H1 (cell line): ENCODE measurements at regions not wholly inside any gene's neighbourhood (a gene's known extent, or its start where the extent isn't known, plus 50 kb on each side); places are given as distances from the start of the nearest gene placed in this dataset.

ENCODE experiments used
- ATF3 ChIP-seq: IDR thresholded peaks from 2 replicates; pipeline ENCODE4 v1.6.1; 2011; ENCODE audit warnings: low read depth, mild to moderate bottlenecking, low read length; ENCODE audit not compliant: insufficient read depth
- CHD1 ChIP-seq: IDR thresholded peaks from 2 replicates; pipeline ENCODE4 v1.6.1; 2012; ENCODE audit warnings: low read depth, low read length, improper control_type of control experiment
- EZH2 ChIP-seq: fragments of 200-600 bp; sonication (generic); IDR thresholded peaks from 2 replicates; pipeline ENCODE4 v1.7.1; 2012; ENCODE audit warnings: low read depth, mild to moderate bottlenecking, moderate library complexity, low read length, inconsistent platforms; ENCODE audit not compliant: severe bottlenecking
- POLR2A ChIP-seq, 2 experiments: IDR thresholded peaks; 1 replicate in 1 of 2; 2 replicates in 1 of 2; pipeline ENCODE4 v1.6.1; 2011; ENCODE audit warnings: low read depth in 2 of 2, low read length in 2 of 2, mild to moderate bottlenecking in 2 of 2; ENCODE audit errors: control extremely low read depth in 1 of 2
- SP1 ChIP-seq: IDR thresholded peaks from 2 replicates; pipeline ENCODE4 v1.6.1; 2011; ENCODE audit warnings: low read depth, low read length
- TAF1 ChIP-seq: IDR thresholded peaks from 2 replicates; pipeline ENCODE4 v1.6.1; 2011; ENCODE audit warnings: mild to moderate bottlenecking, low read depth, low read length
- TF ChIP-seq, protein P1 (sequence below): IDR thresholded peaks from 2 replicates; pipeline ENCODE4 v1.6.1; 2012; ENCODE audit warnings: inconsistent platforms
- TF ChIP-seq, protein P2 (sequence below), 3 experiments: IDR thresholded peaks; 1 replicate in 2 of 3; 2 replicates in 1 of 3; pipeline versions ENCODE4 v1.5.1 to v1.6.1; 2011; ENCODE audit warnings: low read length in 3 of 3, mild to moderate bottlenecking in 3 of 3, inconsistent platforms in 2 of 3, low read depth in 1 of 3, moderate library complexity in 1 of 3; ENCODE audit not compliant: insufficient read depth in 1 of 3; ENCODE audit errors: control extremely low read depth in 1 of 3

- TF ChIP-seq CHD1: no peak
- TF ChIP-seq, protein P1, sequence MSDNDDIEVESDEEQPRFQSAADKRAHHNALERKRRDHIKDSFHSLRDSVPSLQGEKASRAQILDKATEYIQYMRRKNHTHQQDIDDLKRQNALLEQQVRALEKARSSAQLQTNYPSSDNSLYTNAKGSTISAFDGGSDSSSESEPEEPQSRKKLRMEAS: no peak
- TF ChIP-seq ATF3: no peak
- TF ChIP-seq, protein P2, sequence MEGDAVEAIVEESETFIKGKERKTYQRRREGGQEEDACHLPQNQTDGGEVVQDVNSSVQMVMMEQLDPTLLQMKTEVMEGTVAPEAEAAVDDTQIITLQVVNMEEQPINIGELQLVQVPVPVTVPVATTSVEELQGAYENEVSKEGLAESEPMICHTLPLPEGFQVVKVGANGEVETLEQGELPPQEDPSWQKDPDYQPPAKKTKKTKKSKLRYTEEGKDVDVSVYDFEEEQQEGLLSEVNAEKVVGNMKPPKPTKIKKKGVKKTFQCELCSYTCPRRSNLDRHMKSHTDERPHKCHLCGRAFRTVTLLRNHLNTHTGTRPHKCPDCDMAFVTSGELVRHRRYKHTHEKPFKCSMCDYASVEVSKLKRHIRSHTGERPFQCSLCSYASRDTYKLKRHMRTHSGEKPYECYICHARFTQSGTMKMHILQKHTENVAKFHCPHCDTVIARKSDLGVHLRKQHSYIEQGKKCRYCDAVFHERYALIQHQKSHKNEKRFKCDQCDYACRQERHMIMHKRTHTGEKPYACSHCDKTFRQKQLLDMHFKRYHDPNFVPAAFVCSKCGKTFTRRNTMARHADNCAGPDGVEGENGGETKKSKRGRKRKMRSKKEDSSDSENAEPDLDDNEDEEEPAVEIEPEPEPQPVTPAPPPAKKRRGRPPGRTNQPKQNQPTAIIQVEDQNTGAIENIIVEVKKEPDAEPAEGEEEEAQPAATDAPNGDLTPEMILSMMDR (IDR thresholded peaks at IDR 0.05; ENCODE audit: control extremely low read depth in 1 of 3, insufficient read depth in 1 of 3, low read depth in 1 of 3, low read length in 3 of 3): no peak
- TF ChIP-seq EZH2: no peak
- no peak for TF ChIP-seq SP1
- TF ChIP-seq TAF1: no peak
- no peak for TF ChIP-seq POLR2A (IDR thresholded peaks at IDR 0.05; ENCODE audit: control extremely low read depth in 1 of 2, low read depth in 2 of 2, low read length in 2 of 2)
Measured at GRCh38 chr9:115382865-115383264, 264.9 kb upstream of the TNC start.
